Keratinocyte (primary cell): ENCODE measurements at regions not wholly inside any gene's neighbourhood (a gene's known extent, or its start where the extent isn't known, plus 50 kb on each side); places are given as distances from the start of the nearest gene placed in this dataset.

Source experiments
- DNase-seq: peaks from one replicate; pipeline ENCODE4 v3.0.0-alpha.2; 2011; ENCODE audit warnings: low read depth, missing footprints, low spot score
- FAIRE-seq: peaks from 2 replicates; lab custom pipeline; 2011; peaks lifted over from hg19 to GRCh38; lab: Jason Lieb, UNC
- H2AFZ ChIP-seq: 2 replicates; pipeline ENCODE4 v1.6.0; 2012; ENCODE audit warnings: low read length, control low read depth, inconsistent platforms; ENCODE audit not compliant: control insufficient read depth
- H3K27ac ChIP-seq: 2 replicates; pipeline ENCODE4 v1.5.1; 2011; ENCODE audit warnings: low read length; ENCODE audit not compliant: control insufficient read depth, insufficient read depth
- H3K27me3 ChIP-seq: 3 replicates; pipeline ENCODE4 v1.6.0; 2011; ENCODE audit warnings: low read length; ENCODE audit not compliant: control insufficient read depth, insufficient read depth; ENCODE audit errors: extremely low read depth
- H3K36me3 ChIP-seq, 2 experiments: 2 replicates in 1 of 2; 3 replicates in 1 of 2; pipeline ENCODE4 v1.5.1; 2011; ENCODE audit warnings: low read length in 2 of 2, mild to moderate bottlenecking in 1 of 2; ENCODE audit not compliant: control insufficient read depth in 2 of 2, insufficient read depth in 2 of 2; ENCODE audit errors: extremely low read depth in 1 of 2
- H3K4me1 ChIP-seq: 3 replicates; pipeline ENCODE4 v1.5.1; 2011; ENCODE audit warnings: low read length; ENCODE audit not compliant: control insufficient read depth, insufficient read depth; ENCODE audit errors: extremely low read depth
- H3K4me2 ChIP-seq: 3 replicates; pipeline ENCODE4 v1.6.0; 2011; ENCODE audit warnings: low read depth, low read length; ENCODE audit not compliant: control insufficient read depth, insufficient read depth; ENCODE audit errors: extremely low read depth
- H3K4me3 ChIP-seq, 3 experiments: fragments of 200-600 bp in 1 of 3; sonication (generic) in 1 of 3; 2 replicates in 2 of 3; 3 replicates in 1 of 3; pipeline ENCODE4 v1.5.1; 2011 to 2016; ENCODE audit warnings: low read length in 3 of 3, mild to moderate bottlenecking in 3 of 3, control low read depth in 2 of 3, inconsistent platforms in 1 of 3, low read depth in 1 of 3, mixed read lengths in 1 of 3, mixed run types in 1 of 3, moderate library complexity in 1 of 3; ENCODE audit not compliant: control insufficient read depth in 2 of 3, insufficient read depth in 2 of 3; ENCODE audit errors: extremely low read depth in 1 of 3
- H3K79me2 ChIP-seq: 2 replicates; pipeline ENCODE4 v1.6.0; 2012; ENCODE audit warnings: low read length; ENCODE audit not compliant: control insufficient read depth, insufficient read depth
- H3K9ac ChIP-seq: 3 replicates; pipeline ENCODE4 v1.6.0; 2011; ENCODE audit warnings: low read length; ENCODE audit not compliant: control insufficient read depth, insufficient read depth; ENCODE audit errors: extremely low read depth
- H3K9me1 ChIP-seq: 3 replicates; pipeline ENCODE4 v1.6.0; 2011; ENCODE audit warnings: low read length; ENCODE audit not compliant: control insufficient read depth, insufficient read depth; ENCODE audit errors: extremely low read depth
- H3K9me3 ChIP-seq: 2 replicates; pipeline ENCODE4 v1.5.1; 2012; ENCODE audit warnings: low read depth, low read length; ENCODE audit not compliant: control insufficient read depth
- H4K20me1 ChIP-seq: 3 replicates; pipeline ENCODE4 v1.6.0; 2011; ENCODE audit warnings: low read length; ENCODE audit not compliant: control insufficient read depth, insufficient read depth; ENCODE audit errors: extremely low read depth
- CTCF ChIP-seq, 3 experiments: IDR thresholded peaks in 1 of 3; conservative IDR thresholded peaks in 1 of 3; optimal IDR thresholded peaks in 1 of 3; 2 replicates in 2 of 3; 3 replicates in 1 of 3; pipeline versions ENCODE3 to v1.5.1; 2011; ENCODE audit warnings: low read length in 3 of 3, mild to moderate bottlenecking in 3 of 3, moderate library complexity in 2 of 3, control low read depth in 1 of 3, inconsistent platforms in 1 of 3; ENCODE audit not compliant: insufficient read depth in 2 of 3; ENCODE audit errors: extremely low read depth in 1 of 3
- EZH2 ChIP-seq: IDR thresholded peaks from one replicate; pipeline ENCODE4 v1.6.1; 2012; ENCODE audit warnings: inconsistent platforms, mild to moderate bottlenecking, low read length, moderate library complexity
- dilution Hi-C: fragments of 300-500 bp; cut with MboI; formaldehyde crosslinking; loops from one replicate; pipeline ENCODE4 v1.7.0; 2020; ENCODE audit warnings: low sequenced_read_pairs; ENCODE audit not compliant: extremely low pct_ligation_motif_present

GRCh38 chr15:25236143-25236860 lies 202.5 kb downstream of the UBE3A start:
- H3K9ac ChIP-seq, result no peak overlapping the region
- peaks cover 24% of the 10 kb centered on the region for H3K9me3 ChIP-seq
- no peaks in the 10 kb centered on the region for H3K9me1 ChIP-seq
- no peaks in the 10 kb centered on the region for H3K36me3 ChIP-seq
- FAIRE-seq (no peak), DNase-seq (no peak)
- H3K27me3 ChIP-seq, result no peaks in the 10 kb centered on the region
- no peak overlapping the region for H2AFZ ChIP-seq
- no peak overlapping the region for H3K4me2 ChIP-seq
- no peak for TF ChIP-seq CTCF (optimal IDR thresholded peaks at IDR 0.05 in 1 of 3, IDR thresholded peaks at IDR 0.05 in 1 of 3, conservative IDR thresholded peaks at IDR 0.05 in 1 of 3; ENCODE audit: extremely low read depth in 1 of 3, insufficient read depth in 2 of 3, low read length in 3 of 3)
- no peak for TF ChIP-seq EZH2
- dilution Hi-C loops, result no loop called here
- H3K79me2 ChIP-seq, result no peaks in the 10 kb centered on the region
- no peak overlapping the region for H3K4me3 ChIP-seq
- H3K27ac ChIP-seq, result no peak overlapping the region
- H4K20me1 ChIP-seq, result no peaks in the 10 kb centered on the region
- no peaks in the 10 kb centered on the region for H3K4me1 ChIP-seq

- Histone ChIP-seq H3K4me1 (no peaks in the 10 kb centered on the region), H2AFZ (no peak overlapping the region), H3K4me2 (no peak overlapping the region), H3K4me3 (no peak overlapping the region), H3K9me1 (no peaks in the 10 kb centered on the region), H3K9ac (no peak overlapping the region), H4K20me1 (no peaks in the 10 kb centered on the region), H3K36me3 (no peaks in the 10 kb centered on the region), H3K79me2 (no peaks in the 10 kb centered on the region), H3K27me3 (no peaks in the 10 kb centered on the region), H3K9me3 (peaks cover 25% of the 10 kb centered on the region), H3K27ac (no peak overlapping the region)
- FAIRE-seq (no peak), DNase-seq (no peak)
- dilution Hi-C loops, result no loop called here
- no peak for TF ChIP-seq CTCF (optimal IDR thresholded peaks at IDR 0.05 in 1 of 3, IDR thresholded peaks at IDR 0.05 in 1 of 3, conservative IDR thresholded peaks at IDR 0.05 in 1 of 3; ENCODE audit: extremely low read depth in 1 of 3, insufficient read depth in 2 of 3, low read length in 3 of 3)
- TF ChIP-seq EZH2, result no peak
Measured at GRCh38 chr15:25236861-25237155, 202.0 kb downstream of the UBE3A start.
